Left ventricle myocardium inferior (tissue), 1 donor: ENCODE measurements at regions not wholly inside any gene's neighbourhood (a gene's known extent, or its start where the extent isn't known, plus 50 kb on each side); places are given as distances from the start of the nearest gene placed in this dataset.

Experiments used
- DNase-seq: peaks from one replicate; pipeline ENCODE4 v3.0.0-alpha.2; 2020
- H3K27ac ChIP-seq: fragments of 200-600 bp; replicated peaks from 2 replicates; pipeline ENCODE4 v1.8.0; 2021
- H3K27me3 ChIP-seq: fragments of 200-600 bp; 2 replicates; pipeline ENCODE4 v1.8.0; 2021; ENCODE audit warnings: low read depth
- H3K36me3 ChIP-seq: fragments of 200-600 bp; 2 replicates; pipeline ENCODE4 v1.8.0; 2021
- H3K4me1 ChIP-seq: fragments of 200-600 bp; 2 replicates; pipeline ENCODE4 v1.8.0; 2021
- H3K4me3 ChIP-seq: fragments of 200-600 bp; 2 replicates; pipeline ENCODE4 v1.8.0; 2021; ENCODE audit warnings: mild to moderate bottlenecking, moderate library complexity
- H3K9me3 ChIP-seq: fragments of 200-600 bp; replicated peaks from 2 replicates; pipeline ENCODE4 v1.8.0; 2021
- intact Hi-C: fragments of 100-400 bp; cut with micrococcal nuclease; formaldehyde crosslinking; loops from one replicate; pipeline ENCODE4 v1.11.0; 2022
- TF ChIP-seq, protein P1 (sequence below): fragments of 200-600 bp; IDR thresholded peaks from 2 replicates; pipeline ENCODE4 v1.8.0; 2021; ENCODE audit warnings: antibody characterized with exemption, mild to moderate bottlenecking, borderline replicate concordance
- donor health status: DM: no; HTN: yes; CAD: no; lungs with severe emphysema.

DNA sequence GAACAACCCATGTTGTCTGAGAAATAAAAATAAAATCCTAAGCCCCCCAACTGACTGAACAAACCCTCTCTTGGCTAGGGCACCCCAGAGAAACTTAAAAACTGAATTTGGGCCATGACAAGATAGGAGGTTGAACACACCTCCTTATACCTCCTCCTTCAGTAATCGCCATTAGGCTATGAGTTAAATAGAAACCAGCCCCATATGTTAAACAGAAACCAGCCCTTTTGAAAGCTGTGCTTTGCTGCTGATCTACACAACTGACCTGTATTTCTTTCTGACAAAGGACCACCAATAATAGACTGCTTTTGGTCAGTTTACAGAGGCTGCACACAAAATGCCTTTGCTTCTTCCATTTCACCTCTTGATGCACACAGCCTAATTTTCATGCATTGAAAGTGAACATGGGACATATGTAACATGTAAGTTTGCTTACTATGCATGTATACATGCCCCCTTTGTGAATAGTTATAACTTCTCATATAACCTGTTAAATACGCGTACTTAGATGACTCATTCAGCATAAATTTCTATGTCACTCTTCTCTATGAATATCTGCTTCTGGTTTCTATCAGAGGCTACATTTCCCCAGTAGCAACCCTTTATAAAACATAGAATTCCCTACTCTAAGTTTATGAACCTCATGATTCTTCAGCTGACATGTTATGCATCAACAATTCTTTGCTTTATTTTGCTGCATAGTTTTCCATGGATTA lies 462.9 kb downstream of the COL12A1 start:
- H3K9me3 ChIP-seq: peaks cover 1% of the 10 kb centered on the region
- H3K27ac ChIP-seq: no peak overlapping the region
- H3K36me3 ChIP-seq: no peaks in the 10 kb centered on the region
- H3K4me1 ChIP-seq: no peaks in the 10 kb centered on the region
- no peak overlapping the region for H3K4me3 ChIP-seq
- no peak for DNase-seq
- H3K27me3 ChIP-seq: no peaks in the 10 kb centered on the region
- TF ChIP-seq, protein P1, sequence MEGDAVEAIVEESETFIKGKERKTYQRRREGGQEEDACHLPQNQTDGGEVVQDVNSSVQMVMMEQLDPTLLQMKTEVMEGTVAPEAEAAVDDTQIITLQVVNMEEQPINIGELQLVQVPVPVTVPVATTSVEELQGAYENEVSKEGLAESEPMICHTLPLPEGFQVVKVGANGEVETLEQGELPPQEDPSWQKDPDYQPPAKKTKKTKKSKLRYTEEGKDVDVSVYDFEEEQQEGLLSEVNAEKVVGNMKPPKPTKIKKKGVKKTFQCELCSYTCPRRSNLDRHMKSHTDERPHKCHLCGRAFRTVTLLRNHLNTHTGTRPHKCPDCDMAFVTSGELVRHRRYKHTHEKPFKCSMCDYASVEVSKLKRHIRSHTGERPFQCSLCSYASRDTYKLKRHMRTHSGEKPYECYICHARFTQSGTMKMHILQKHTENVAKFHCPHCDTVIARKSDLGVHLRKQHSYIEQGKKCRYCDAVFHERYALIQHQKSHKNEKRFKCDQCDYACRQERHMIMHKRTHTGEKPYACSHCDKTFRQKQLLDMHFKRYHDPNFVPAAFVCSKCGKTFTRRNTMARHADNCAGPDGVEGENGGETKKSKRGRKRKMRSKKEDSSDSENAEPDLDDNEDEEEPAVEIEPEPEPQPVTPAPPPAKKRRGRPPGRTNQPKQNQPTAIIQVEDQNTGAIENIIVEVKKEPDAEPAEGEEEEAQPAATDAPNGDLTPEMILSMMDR: no peak
- intact Hi-C loops: no loop called here

DNA sequence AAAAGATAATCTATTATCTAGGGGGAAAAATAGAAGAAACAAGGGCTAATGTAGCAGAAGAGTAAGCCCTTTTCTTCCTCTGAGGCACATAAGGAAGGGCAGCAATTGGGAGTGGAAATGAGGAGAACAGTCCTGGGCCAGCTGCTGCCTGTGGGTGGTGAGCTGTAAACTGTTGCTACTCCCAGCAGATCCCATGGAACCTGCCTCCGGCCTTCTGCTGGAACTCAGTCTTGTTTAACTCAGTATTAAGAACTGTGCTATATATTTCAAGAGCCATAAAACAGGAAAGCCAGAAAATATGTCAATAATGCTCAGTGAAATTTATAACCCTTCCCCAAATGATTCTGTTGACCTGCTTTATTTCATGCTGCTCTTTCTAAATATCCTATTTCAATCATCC lies 464.2 kb downstream of the COL12A1 start:
- H3K9me3 ChIP-seq: peaks cover 13% of the 10 kb centered on the region
- H3K27me3 ChIP-seq: no peaks in the 10 kb centered on the region
- no peak overlapping the region for H3K4me3 ChIP-seq
- intact Hi-C loops: no loop called here
- DNase-seq: no peak
- no peak overlapping the region for H3K27ac ChIP-seq
- no peaks in the 10 kb centered on the region for H3K36me3 ChIP-seq
- TF ChIP-seq, protein P1: no peak
- no peaks in the 10 kb centered on the region for H3K4me1 ChIP-seq

DNA sequence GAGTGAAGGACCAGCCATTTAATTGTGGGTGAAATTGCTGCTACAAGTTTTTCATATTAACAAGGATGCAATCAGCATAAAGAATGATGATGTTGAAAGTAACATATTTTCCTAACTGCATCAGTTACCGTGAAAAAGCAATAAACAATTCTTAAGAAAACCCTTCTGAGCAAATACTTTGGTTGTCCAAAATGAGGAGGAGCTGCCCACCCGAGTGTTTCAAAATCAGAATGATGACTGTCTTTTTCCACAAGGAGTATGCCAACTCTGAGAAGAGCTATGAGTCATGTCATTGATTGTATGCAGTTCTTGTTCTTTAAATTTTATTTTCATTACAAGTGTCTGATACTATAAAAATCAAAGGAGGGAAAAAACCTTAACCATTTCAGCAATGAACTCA lies 470.5 kb downstream of the COL12A1 start:
- H3K36me3 ChIP-seq: no peaks in the 10 kb centered on the region

DNA sequence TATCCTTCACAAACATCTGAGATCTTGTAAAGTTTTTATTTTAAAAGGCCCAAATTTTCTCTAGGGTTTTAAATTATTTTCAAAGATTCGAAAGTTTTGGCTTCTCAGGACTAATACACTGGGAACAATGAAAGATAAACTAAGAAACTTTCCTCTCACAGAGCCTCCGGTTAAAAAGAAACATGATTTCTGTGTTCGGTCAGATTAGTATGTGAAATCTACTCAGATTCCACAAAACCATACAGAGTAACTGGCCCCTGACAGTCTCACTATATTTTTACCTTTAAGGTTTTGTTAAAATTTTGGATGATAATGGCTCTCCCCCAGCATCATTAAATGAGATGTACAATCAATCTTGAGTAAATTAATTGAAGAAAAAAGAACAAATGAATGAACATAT lies 471.0 kb downstream of the COL12A1 start:
- Histone ChIP-seq H3K36me3 (no peaks in the 10 kb centered on the region), H3K4me1 (no peaks in the 10 kb centered on the region), H3K27me3 (no peaks in the 10 kb centered on the region), H3K27ac (peak overlapping the region; percentile 41), H3K9me3 (peaks cover 24% of the 10 kb centered on the region), H3K4me3 (no peak overlapping the region)
- DNase-seq: no peak
- intact Hi-C loops: no loop called here
- TF ChIP-seq, protein P1: no peak

More for the DNA sequence above, 470.5 kb downstream of the COL12A1 start:
- TF ChIP-seq, protein P1: no peak
- Histone ChIP-seq H3K27ac (peak overlapping the region; percentile 41), H3K9me3 (peaks cover 24% of the 10 kb centered on the region), H3K27me3 (no peaks in the 10 kb centered on the region), H3K4me3 (no peak overlapping the region), H3K4me1 (no peaks in the 10 kb centered on the region)
- intact Hi-C loops: no loop called here
- no peak for DNase-seq

DNA sequence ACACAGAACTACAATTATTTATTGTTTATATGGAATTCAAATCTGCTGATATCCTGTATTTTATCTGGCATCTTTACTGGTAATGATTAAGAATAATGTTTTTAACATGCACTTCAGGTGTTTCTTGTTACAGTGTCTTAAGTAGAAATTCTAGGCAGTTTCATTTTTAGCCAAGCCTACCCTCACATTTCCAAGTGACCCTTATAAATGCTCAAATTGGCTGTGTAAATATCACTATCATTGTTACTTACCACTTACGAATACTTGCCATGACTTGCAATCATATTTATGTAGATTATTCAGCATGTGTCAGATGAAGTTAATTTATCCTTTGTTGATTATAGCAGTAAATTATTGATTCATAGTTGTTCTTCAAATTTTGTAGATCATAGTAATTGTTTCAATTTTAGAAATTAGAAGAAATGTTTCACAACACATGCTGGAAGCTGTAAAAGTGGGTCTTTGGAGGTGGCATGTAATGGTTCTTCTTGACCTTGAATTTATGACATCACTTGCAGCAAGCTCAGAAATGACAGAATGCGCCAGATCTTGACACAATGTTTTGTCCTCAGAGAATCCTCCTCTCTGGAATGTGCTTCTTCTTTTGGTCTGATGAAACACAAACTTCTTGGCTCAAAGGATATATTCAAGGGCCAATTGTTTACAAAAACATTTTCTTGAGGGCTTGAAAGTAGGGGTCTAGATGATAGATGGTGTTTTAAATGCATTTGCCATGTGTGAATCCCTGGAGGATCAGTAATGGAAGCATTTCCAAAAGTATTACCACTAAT lies 471.8 kb downstream of the COL12A1 start:
- Histone ChIP-seq H3K27ac (peak overlapping the region; percentile 41), H3K4me3 (no peak overlapping the region), H3K27me3 (no peaks in the 10 kb centered on the region), H3K36me3 (no peaks in the 10 kb centered on the region), H3K4me1 (no peaks in the 10 kb centered on the region), H3K9me3 (peaks cover 24% of the 10 kb centered on the region)
- intact Hi-C loops: no loop called here
- TF ChIP-seq, protein P1: no peak
- DNase-seq: no peak
